ENCODE measurements at regions not wholly inside any gene's neighbourhood (a gene's known extent, or its start where the extent isn't known, plus 50 kb on each side); places are given as distances from the start of the nearest gene placed in this dataset.

DNA sequence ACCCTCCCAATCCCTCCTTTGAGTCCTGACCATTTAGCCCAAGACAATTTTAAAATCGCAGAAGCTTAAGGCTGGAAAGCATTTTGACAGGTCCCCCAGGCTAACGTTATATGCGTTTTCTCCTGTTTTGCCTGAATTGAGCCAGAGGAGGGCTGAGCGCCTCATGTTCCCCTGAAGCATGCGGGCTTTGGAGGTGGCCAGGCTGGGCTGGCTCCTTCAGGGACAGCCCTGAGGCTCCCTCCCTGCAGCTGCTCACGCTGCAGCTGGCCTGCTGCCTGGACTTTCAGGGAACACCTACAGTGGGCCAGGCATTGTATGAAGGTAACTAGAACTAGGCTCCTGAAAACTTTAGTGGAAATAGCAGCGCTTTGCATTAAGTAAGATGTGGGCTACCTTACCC lies 179.2 kb downstream of the ACKR3 start:
- no peak for DNase-seq

DNA sequence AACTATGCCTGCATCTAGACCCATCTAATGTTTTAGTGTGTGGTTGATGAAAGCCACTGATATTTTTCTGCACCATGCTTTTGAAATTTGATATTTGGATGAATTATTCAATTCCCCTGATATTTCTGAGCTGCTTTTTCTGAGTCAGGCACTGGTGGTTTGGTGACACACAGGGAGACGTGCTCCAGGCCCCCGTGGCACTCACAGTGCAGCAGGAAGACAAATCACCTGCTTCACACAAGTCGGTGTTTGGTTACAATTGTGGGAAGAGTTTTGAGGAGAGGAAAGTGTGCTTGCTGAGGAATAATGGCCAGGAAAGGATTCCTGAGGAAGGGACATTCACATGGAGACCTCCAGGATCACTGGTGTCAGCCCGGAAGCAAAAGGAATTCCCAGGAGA lies 179.7 kb downstream of the ACKR3 start:
- no peak for DNase-seq

DNA sequence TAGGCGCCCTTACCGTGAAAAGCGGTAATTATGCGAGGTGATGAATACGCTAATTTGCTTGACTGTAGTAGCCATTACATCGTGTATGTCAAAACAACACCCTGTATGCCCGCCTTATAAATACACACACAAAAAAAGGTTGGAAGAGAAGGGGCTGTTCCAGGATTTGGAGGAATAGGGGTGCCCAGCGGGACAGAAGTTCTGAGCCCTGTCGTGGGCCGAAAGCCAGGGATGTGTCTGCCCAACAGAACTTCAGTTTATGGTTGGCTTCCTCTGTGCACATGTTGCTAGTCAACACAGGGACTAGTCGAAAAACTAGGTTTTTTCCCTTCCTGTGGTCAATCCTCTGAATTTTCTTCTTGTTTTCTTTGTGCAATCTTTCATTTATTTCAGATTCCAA lies 182.5 kb downstream of the ACKR3 start:
- DNase-seq: no peak

GRCh38 chr2:236753606-236754270 lies 184.1 kb downstream of the ACKR3 start:
- DNase-seq: no peak

- DNase-seq: no peak
These were observed 184.8 kb downstream of the ACKR3 start for GRCh38 chr2:236754271-236754944.

DNA sequence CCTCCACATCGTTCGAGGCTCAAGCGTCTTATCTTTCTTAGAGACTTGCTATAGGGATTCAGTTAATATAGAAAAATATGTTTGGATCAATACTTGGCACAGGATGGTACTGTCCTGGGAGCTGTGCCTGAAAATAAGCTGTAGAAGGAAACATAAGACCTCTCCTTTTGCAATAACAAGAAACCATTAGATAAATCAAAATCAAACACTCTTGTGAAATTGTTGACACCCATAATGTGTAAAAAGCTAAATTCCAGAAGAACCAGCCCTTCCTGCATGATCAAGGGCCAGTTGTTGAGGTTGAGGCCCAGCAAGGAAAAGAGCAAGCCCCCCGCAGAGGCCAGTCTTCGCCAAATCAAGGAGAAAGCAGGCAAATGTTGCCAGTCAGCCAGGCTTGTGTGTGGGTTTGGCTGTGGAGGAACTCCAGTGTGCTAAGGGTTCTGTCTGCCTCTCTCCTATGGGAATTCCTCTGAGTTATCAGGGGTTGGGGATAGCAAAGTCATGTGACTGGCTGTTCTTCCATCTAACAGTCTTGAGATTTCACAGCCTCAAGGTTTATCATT lies 185.7 kb downstream of the ACKR3 start:
- DNase-seq: no peak

DNA sequence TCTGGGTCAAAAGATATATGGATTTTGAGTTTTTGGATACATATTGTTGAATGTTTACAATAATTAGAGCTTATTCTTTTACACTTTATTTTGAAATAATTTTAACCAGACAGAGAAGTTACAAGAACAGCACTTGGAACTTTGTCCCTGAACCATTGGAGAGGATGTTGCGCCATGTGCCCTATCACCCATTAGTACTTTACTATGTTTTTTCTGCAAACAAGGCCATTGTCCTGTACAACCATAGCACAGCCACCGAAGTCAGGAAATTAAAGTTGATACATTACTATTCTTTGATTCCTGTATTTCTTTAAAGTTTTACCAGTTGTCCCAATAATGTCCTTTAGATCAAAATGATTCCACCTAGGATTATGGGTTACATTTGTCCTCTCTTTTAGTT lies 188.8 kb downstream of the ACKR3 start:
- DNase-seq: no peak

- no peak for DNase-seq
These were observed 190.6 kb downstream of the ACKR3 start for GRCh38 chr2:236760246-236760645.

- DNase-seq: no peak
These were observed 191.7 kb downstream of the ACKR3 start for GRCh38 chr2:236761358-236761757.

DNA sequence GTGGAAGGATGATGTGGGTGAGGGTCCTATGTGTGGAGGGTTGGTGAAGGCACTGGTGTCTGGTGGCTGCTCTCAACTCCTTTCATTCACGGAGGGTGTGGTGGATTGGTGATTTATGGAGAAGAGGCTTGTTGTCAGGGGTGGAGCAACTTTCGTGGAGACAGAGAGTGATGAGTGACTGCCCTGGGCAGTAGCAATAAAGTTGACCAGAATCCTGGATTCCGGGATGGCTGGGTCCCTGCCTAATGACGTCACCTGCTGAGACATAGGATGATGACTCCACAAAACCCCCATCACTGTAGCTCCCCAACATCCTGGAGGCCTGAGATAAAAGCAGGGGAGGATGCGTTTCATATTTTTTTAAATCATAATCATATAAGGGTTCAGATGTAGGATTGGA lies 193.0 kb downstream of the ACKR3 start:
- DNase-seq: no peak

DNA sequence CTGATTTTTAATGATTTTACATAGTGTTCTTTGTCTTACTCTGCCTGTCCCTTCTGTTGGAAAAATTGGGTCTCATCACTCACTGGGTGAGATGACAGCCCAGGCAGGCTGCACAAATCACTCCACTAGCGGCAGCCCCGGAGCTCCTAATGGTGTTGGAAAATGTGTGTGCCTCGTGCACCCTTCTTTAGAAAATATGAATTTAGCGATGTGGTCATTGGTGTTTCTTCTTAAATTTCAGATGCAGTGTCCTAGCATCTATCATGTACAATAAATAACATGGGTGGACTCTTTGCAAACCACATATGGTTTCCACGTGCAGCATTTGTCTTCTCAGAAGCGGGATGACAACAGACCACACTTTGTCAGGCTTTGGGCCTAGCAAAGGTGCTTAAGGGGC lies 194.2 kb downstream of the ACKR3 start:
- no peak for DNase-seq

DNA sequence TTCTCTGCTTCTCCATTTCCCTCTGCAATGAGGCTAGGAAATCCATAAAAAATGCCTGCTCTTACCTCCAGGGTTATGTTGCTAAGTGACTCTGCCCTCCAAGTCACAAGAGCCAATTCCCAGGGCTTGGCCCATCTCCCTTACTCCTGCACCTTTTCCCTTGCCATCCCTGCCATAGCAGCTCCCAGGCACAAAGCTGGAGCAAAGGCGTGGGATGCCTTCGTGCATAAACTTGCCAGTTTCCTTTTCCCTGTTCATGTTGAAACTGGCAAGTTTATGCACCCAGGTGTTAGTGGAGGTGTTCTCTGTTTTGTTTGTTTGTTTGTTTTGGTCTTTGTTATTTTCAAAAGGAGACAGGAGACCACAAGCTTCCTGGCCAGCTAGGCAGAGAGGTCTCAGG lies 195.1 kb downstream of the ACKR3 start:
- no peak for DNase-seq

DNA sequence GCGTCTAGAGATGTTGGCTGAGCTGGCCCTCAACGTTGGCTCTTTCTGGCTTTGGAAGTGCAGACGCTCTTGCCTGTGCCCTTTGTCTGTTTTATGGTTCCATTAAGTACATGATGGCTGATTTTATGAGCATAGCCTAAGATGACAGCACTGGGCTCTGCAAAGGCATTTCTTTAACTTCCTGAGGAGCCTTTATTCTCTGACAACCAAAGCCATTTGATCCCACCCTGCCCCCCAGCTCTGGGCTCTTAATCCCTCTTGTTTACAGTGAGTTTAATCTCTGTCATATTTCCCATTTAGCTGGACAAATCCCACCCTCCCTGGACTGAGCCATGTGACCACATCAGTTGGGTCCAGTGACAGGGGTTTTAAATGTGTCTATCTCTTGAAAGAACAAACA lies 195.9 kb downstream of the ACKR3 start:
- DNase-seq: no peak

DNA sequence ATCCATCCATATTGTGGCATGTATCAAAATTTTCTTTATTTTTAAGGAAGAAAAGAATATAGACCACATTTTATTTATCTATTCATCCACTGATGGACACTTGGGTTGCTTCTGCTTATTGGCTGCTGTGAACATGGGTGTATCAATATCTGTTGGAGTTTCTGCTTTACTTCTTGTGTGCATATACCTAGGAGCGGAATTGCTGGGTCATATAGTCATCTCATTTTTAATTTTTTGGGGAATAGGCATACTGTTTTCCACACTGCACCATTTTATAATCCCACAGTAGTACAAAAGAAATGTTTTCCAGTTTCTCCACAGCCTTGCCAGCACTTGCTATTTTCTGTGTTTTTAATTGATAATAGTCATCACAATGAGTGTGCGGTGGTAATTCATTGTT lies 197.2 kb downstream of the ACKR3 start:
- DNase-seq: no peak

GRCh38 chr2:236767941-236768340 lies 198.3 kb downstream of the ACKR3 start:
- DNase-seq: no peak

GRCh38 chr2:236768393-236769140 lies 198.9 kb downstream of the ACKR3 start:
- no peak for DNase-seq

DNA sequence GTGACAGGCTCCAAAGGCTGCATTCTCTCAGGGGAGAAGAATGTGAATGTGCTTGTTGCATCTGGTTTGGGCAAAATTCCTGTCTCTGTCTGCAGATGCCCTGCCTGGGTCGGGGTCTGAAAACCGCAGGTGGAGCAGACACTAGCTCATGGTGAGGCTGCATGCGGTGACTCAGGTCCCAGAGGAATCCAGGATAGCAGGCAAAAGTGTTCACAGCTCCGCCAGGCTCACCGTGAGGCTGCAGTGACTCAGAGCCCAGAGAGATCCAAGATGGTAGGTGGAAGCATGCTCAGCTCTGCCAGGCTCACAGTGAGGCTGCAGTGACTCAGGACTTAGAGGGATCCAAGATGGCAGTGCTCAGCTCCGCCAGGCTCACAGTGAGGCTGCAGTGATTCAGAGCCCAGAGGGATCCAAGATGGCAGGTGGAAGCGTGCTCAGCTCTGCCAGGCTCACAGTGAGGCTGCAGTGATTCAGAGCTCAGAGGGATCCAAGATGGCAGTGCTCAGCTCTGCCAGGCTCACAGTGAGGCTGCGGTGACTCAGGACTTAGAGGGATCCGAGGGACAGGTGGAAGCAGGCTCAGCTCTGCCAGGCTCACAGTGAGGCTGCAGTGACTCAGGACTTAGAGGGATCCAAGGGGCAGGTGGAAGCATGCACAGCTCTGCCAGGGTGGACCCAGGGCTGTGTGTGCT lies 200.5 kb downstream of the ACKR3 start:
- DNase-seq: no peak

GRCh38 chr2:236772220-236772837 lies 202.7 kb downstream of the ACKR3 start:
- no peak for DNase-seq

GRCh38 chr2:236773206-236773605 lies 203.6 kb downstream of the ACKR3 start:
- DNase-seq: no peak

DNA sequence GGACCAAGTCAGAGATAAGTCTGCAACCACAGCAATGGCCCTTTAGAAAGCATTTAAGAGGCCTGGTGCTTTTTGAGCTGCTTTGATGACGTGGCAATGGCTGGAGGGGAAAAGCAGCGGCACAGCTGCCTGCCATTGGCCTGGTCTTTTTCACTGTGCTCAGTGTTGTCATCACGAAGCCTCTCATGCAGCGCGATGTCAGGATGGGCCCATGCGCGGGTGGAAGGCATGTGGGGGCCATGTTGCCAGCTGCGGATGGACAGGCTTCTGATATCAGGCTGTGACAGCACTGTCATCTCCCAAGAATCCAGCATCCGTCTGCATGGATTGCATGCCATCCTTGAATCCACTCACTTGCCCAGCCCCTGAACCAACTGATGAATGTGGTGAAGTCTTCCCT lies 204.5 kb downstream of the ACKR3 start:
- DNase-seq: no peak

DNA sequence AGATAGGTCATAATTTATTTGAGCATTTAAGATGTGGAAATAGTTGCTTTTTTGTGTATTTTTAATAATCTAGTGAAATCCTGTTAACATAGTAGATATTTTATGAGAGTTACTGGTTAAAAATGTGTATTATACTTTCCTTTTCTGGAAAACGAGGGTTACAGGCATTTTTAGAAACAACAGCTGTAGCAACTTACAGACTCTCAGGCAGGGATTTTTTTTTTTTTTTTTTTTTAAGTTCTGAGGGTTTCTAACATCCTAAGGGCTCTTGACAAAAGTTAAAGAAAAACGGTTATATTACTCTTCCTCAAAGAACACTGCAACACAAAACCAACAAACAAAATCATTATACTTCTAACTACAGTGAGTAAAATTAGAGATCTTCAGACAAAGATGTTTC lies 205.9 kb downstream of the ACKR3 start:
- DNase-seq: no peak

- no peak for DNase-seq
These were observed 206.6 kb downstream of the ACKR3 start for GRCh38 chr2:236776206-236776605.
